Small intestine (tissue), 7 donors: ENCODE measurements at regions not wholly inside any gene's neighbourhood (a gene's known extent, or its start where the extent isn't known, plus 50 kb on each side); places are given as distances from the start of the nearest gene placed in this dataset.
A peak's percentile ranks its signal among the peaks of the same experiment; 100 is the strongest.

Experiments used
- DNase-seq, 2 donors: peaks; one replicate each; pipeline versions ENCODE4 v3.0.0 to v3.0.0-alpha.2; 2013
- FAIRE-seq: peaks from 2 replicates; lab custom pipeline; 2012; peaks lifted over from hg19 to GRCh38; lab: Jason Lieb, UNC
- H3K27ac ChIP-seq, 3 donors: one replicate each; pipeline ENCODE4 v1.5.1; 2013; ENCODE audit warnings: low read length in 2 of 3, mild to moderate bottlenecking in 2 of 3, control low read depth in 1 of 3, inconsistent platforms in 1 of 3, low read depth in 1 of 3, moderate library complexity in 1 of 3
- H3K27me3 ChIP-seq, 3 donors: one replicate each; pipeline ENCODE4 v1.6.1; 2013; ENCODE audit warnings: low read length in 3 of 3, inconsistent platforms in 1 of 3; ENCODE audit not compliant: control insufficient read depth in 3 of 3, insufficient read depth in 3 of 3
- H3K36me3 ChIP-seq, 3 donors: one replicate each; pipeline ENCODE4 v1.6.1; 2013; ENCODE audit warnings: low read length in 3 of 3, inconsistent platforms in 1 of 3, low read depth in 1 of 3, mild to moderate bottlenecking in 1 of 3, moderate library complexity in 1 of 3; ENCODE audit not compliant: control insufficient read depth in 3 of 3, insufficient read depth in 2 of 3
- H3K4me1 ChIP-seq, 3 donors: one replicate each; pipeline ENCODE4 v1.6.1; 2013; ENCODE audit warnings: low read length in 2 of 3, inconsistent platforms in 1 of 3, low read depth in 1 of 3, mild to moderate bottlenecking in 1 of 3, moderate library complexity in 1 of 3; ENCODE audit not compliant: control insufficient read depth in 3 of 3, insufficient read depth in 2 of 3
- H3K4me3 ChIP-seq, 3 donors: one replicate each; pipeline ENCODE4 v1.5.1; 2013; ENCODE audit warnings: low read length in 3 of 3, control low read depth in 1 of 3, inconsistent platforms in 1 of 3, low read depth in 1 of 3, mild to moderate bottlenecking in 1 of 3, moderate library complexity in 1 of 3
- H3K9me3 ChIP-seq, 2 donors: one replicate each; pipeline ENCODE4 v1.6.1; 2013; ENCODE audit warnings: low read depth in 1 of 2, low read length in 1 of 2; ENCODE audit not compliant: control insufficient read depth in 2 of 2, insufficient read depth in 1 of 2
- WGBS, 3 donors: extraction: QIAGEN DNeasy Blood & Tissue Kit; methylation state at CpG; one replicate each; pipeline ENCODE4 v1.1.7; 2013; 5-methylcytosine and 5-hydroxymethylcytosine counted together
- donor health status: healthy with polysubstance abuse.
- donor health status: control.
- donor health status: control.
- donor health status: Bipolar disorder and iron deficiency.
- donor health status: healthy.

DNA sequence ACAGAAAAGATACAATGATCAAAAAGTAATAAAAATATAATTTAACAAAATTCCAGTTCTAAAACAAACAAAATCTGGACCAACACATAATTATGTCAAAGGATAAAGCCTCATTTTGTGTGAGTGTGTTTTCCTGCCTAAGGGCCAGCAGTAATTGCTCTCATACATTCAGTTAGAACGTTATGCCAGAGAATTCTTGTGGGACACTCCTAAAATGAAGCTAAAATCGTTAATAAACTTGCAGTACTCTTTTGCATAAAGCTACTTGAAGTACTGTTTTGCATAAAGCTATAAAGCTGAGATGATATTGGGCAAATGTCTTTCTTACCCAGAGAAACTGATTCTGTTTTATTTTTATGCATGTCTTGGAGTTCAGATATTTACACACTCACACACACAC lies 1072.3 kb downstream of the MAT2B start:
- Histone ChIP-seq H3K4me3 (no peak overlapping the region), H3K27ac (no peak overlapping the region), H3K27me3 (no peaks in the 10 kb centered on the region), H3K4me1 (no peaks in the 10 kb centered on the region), H3K36me3 (no peaks in the 10 kb centered on the region), H3K9me3 (no peaks in the 10 kb centered on the region)
- FAIRE-seq (no peak), DNase-seq (no peak)
- 27 to 53% (median 41%) methylated on average over 2 of the region's 2 CpGs for WGBS, 3 donors

GRCh38 chr5:164578401-164578800 lies 1073.0 kb downstream of the MAT2B start:
- H3K27me3 ChIP-seq, result no peaks in the 10 kb centered on the region
- H3K4me1 ChIP-seq, result no peaks in the 10 kb centered on the region
- H3K36me3 ChIP-seq, result no peaks in the 10 kb centered on the region
- FAIRE-seq (no peak), DNase-seq (no peak)
- H3K4me3 ChIP-seq, result no peak overlapping the region
- no peaks in the 10 kb centered on the region for H3K9me3 ChIP-seq
- WGBS, 3 donors, result 84 to 87% (median 84%) methylated on average over 5 of the region's 5 CpGs
- H3K27ac ChIP-seq, result no peak overlapping the region

- H3K36me3 ChIP-seq, result no peaks in the 10 kb centered on the region
- WGBS, 3 donors, result 58 to 71% (median 62%) methylated on average over 2 of the region's 2 CpGs
- no peaks in the 10 kb centered on the region for H3K27me3 ChIP-seq
- no peak overlapping the region for H3K4me3 ChIP-seq
- DNase-seq (no peak), FAIRE-seq (no peak)
- no peak overlapping the region for H3K27ac ChIP-seq
- H3K9me3 ChIP-seq, result no peaks in the 10 kb centered on the region
- H3K4me1 ChIP-seq, result no peaks in the 10 kb centered on the region
These were observed 1073.5 kb downstream of the MAT2B start for GRCh38 chr5:164578911-164579310.

- no peaks in the 10 kb centered on the region for H3K36me3 ChIP-seq
- H3K4me1 ChIP-seq, result no peaks in the 10 kb centered on the region
- WGBS, 3 donors, result 47 to 60% (median 58%) methylated on average over 2 of the region's 2 CpGs
- no peak overlapping the region for H3K27ac ChIP-seq
- no peaks in the 10 kb centered on the region for H3K27me3 ChIP-seq
- no peak overlapping the region for H3K4me3 ChIP-seq
- H3K9me3 ChIP-seq, result no peaks in the 10 kb centered on the region
- no peak for FAIRE-seq
- DNase-seq, result no peak
These were observed 1074.7 kb downstream of the MAT2B start for GRCh38 chr5:164580155-164580554.

- Histone ChIP-seq H3K27ac (no peak overlapping the region), H3K27me3 (no peaks in the 10 kb centered on the region), H3K4me3 (no peak overlapping the region), H3K36me3 (no peaks in the 10 kb centered on the region), H3K4me1 (no peaks in the 10 kb centered on the region), H3K9me3 (no peaks in the 10 kb centered on the region)
- WGBS, 3 donors, result 46 to 69% (median 63%) methylated on average over 2 of the region's 2 CpGs
- FAIRE-seq, result no peak
- no peak for DNase-seq
These were observed 1076.5 kb downstream of the MAT2B start for GRCh38 chr5:164581889-164582288.

GRCh38 chr5:164593982-164594381 lies 1088.6 kb downstream of the MAT2B start:
- Histone ChIP-seq H3K27ac (no peak overlapping the region), H3K36me3 (no peaks in the 10 kb centered on the region), H3K4me3 (no peak overlapping the region), H3K27me3 (no peaks in the 10 kb centered on the region), H3K9me3 (no peaks in the 10 kb centered on the region), H3K4me1 (no peaks in the 10 kb centered on the region)
- DNase-seq (no peak), FAIRE-seq (no peak)

GRCh38 chr5:164597293-164597900 lies 1092.0 kb downstream of the MAT2B start:
- Histone ChIP-seq H3K27me3 (no peaks in the 10 kb centered on the region), H3K4me3 (no peak overlapping the region), H3K9me3 (peaks cover 0 to 3% of the 10 kb centered on the region in 2 donors), H3K4me1 (no peaks in the 10 kb centered on the region), H3K27ac (no peak overlapping the region), H3K36me3 (no peaks in the 10 kb centered on the region)
- DNase-seq (peak; percentile 1 to 6), FAIRE-seq (no peak)
- 44 to 50% (median 44%) methylated on average over 5 of the region's 5 CpGs for WGBS, 3 donors

DNA sequence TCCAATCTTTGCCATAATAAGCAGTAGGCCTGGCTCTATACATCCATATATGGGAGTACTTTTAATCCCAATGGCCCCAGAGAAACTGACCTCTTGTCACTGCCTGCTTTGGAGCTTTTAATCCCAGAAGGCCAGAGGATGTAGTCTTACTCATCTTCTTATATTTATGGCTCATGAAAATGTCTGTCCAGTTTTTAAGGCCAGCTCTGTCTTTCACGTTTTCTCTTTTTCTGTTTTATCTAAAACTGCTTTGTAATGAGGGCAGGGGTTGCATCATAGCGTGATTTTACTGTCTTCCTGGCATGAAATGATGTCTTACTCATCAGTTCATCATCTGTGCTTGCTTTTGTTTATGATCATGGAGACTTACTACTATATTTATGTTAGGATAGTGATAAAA lies 1094.9 kb downstream of the MAT2B start:
- Histone ChIP-seq H3K9me3 (peaks cover 0 to 3% of the 10 kb centered on the region in 2 donors), H3K27me3 (no peaks in the 10 kb centered on the region), H3K4me3 (no peak overlapping the region), H3K27ac (no peak overlapping the region), H3K4me1 (no peaks in the 10 kb centered on the region), H3K36me3 (no peaks in the 10 kb centered on the region)
- DNase-seq, result no peak
- no peak for FAIRE-seq
- 43 to 57% (median 44%) methylated on average over 2 of the region's 2 CpGs for WGBS, 3 donors

GRCh38 chr5:164600929-164601535 lies 1095.6 kb downstream of the MAT2B start:
- DNase-seq, result no peak
- H3K4me3 ChIP-seq, result no peak overlapping the region
- no peak for FAIRE-seq
- no peaks in the 10 kb centered on the region for H3K36me3 ChIP-seq
- no peak overlapping the region for H3K27ac ChIP-seq
- peaks cover 0 to 3% of the 10 kb centered on the region in 2 donors for H3K9me3 ChIP-seq
- no peaks in the 10 kb centered on the region for H3K27me3 ChIP-seq
- 96 to 97% (median 97%) methylated on average over 31 of the region's 31 CpGs for WGBS, 3 donors
- H3K4me1 ChIP-seq, result no peaks in the 10 kb centered on the region
